KBM-7 (cell line): ENCODE measurements at regions not wholly inside any gene's neighbourhood (a gene's known extent, or its start where the extent isn't known, plus 50 kb on each side); places are given as distances from the start of the nearest gene placed in this dataset.

Experiments
- DNase-seq: peaks from one replicate; pipeline ENCODE4 v3.0.0-alpha.2; 2015
- in situ Hi-C: fragments of 300-500 bp; cut with MboI; formaldehyde crosslinking; loops from 2 replicates; pipeline ENCODE4 v1.14.3; 2020; ENCODE audit warnings: low sequenced_read_pairs, low pct_unique_long_range_greater_than_20kb, mixed read lengths

GRCh38 chr11:131042041-131042390 is 125.7 kb upstream of the SNX19 start:
- no peak for DNase-seq
- in situ Hi-C loops = no loop called here

- no peak for DNase-seq
- in situ Hi-C loops = no loop called here
These were observed 127.0 kb upstream of the SNX19 start for GRCh38 chr11:131043251-131043650.

GRCh38 chr11:131044851-131045250 is 128.6 kb upstream of the SNX19 start:
- in situ Hi-C loops = no loop called here

GRCh38 chr11:131052367-131052766 is 136.1 kb upstream of the SNX19 start:
- in situ Hi-C loops = loop anchor here (25.0 kb wide), 1 partner anchor 635 kb away; no protein-coding TSS in a partner anchor
- no peak for DNase-seq

More at GRCh38 chr11:131044851-131045250, 128.6 kb upstream of the SNX19 start:
- DNase-seq = no peak

- no peak for DNase-seq
- in situ Hi-C loops = loop anchor here (25.0 kb wide), 1 partner anchor 631 kb away; no protein-coding TSS in a partner anchor
These were observed 139.8 kb upstream of the SNX19 start for GRCh38 chr11:131056036-131056435.

- in situ Hi-C loops = loop anchor here (25.0 kb wide), 1 partner anchor 624 kb away; no protein-coding TSS in a partner anchor
- no peak for DNase-seq
These were observed 147.4 kb upstream of the SNX19 start for GRCh38 chr11:131063638-131064037.

- in situ Hi-C loops = loop anchor here (25.0 kb wide), 1 partner anchor 623 kb away; no protein-coding TSS in a partner anchor
- DNase-seq = peak; percentile 57
These were observed 148.2 kb upstream of the SNX19 start for GRCh38 chr11:131064373-131064991.

GRCh38 chr11:131065435-131066413 is 149.4 kb upstream of the SNX19 start:
- in situ Hi-C loops = loop anchor here (25.0 kb wide), 1 partner anchor 622 kb away; no protein-coding TSS in a partner anchor
- DNase-seq = no peak

GRCh38 chr11:131066551-131066950 is 150.3 kb upstream of the SNX19 start:
- in situ Hi-C loops = loop anchor here (25.0 kb wide), 1 partner anchor 621 kb away; no protein-coding TSS in a partner anchor

GRCh38 chr11:131070365-131070764 is 154.1 kb upstream of the SNX19 start:
- in situ Hi-C loops = loop anchor here (25.0 kb wide), 1 partner anchor 617 kb away; no protein-coding TSS in a partner anchor
- no peak for DNase-seq

More at GRCh38 chr11:131066551-131066950, 150.3 kb upstream of the SNX19 start:
- no peak for DNase-seq

GRCh38 chr11:131073167-131073566 is 156.9 kb upstream of the SNX19 start:
- in situ Hi-C loops = loop anchor here (25.0 kb wide), 1 partner anchor 614 kb away; no protein-coding TSS in a partner anchor
- DNase-seq = no peak

GRCh38 chr11:131074573-131074972 is 158.3 kb upstream of the SNX19 start:
- in situ Hi-C loops = loop anchor here (25.0 kb wide), 1 partner anchor 613 kb away; no protein-coding TSS in a partner anchor
- no peak for DNase-seq

GRCh38 chr11:131077340-131077739 is 161.1 kb upstream of the SNX19 start:
- in situ Hi-C loops = no loop called here
- DNase-seq = no peak

GRCh38 chr11:131079036-131079435 is 162.8 kb upstream of the SNX19 start:
- DNase-seq = no peak
- in situ Hi-C loops = no loop called here

- in situ Hi-C loops = no loop called here
- DNase-seq = no peak
These were observed 173.5 kb upstream of the SNX19 start for GRCh38 chr11:131089727-131090245.

- DNase-seq = no peak
- in situ Hi-C loops = no loop called here
These were observed 176.2 kb upstream of the SNX19 start for GRCh38 chr11:131092469-131092868.

- in situ Hi-C loops = no loop called here
- DNase-seq = no peak
These were observed 178.5 kb upstream of the SNX19 start for GRCh38 chr11:131094827-131095226.

- in situ Hi-C loops = no loop called here
- no peak for DNase-seq
These were observed 179.4 kb upstream of the SNX19 start for GRCh38 chr11:131095511-131096185.

GRCh38 chr11:131099013-131099412 is 182.7 kb upstream of the SNX19 start:
- no peak for DNase-seq
- in situ Hi-C loops = no loop called here
